Lower lobe of right lung (tissue), 2 donors: ENCODE measurements at regions not wholly inside any gene's neighbourhood (a gene's known extent, or its start where the extent isn't known, plus 50 kb on each side); places are given as distances from the start of the nearest gene placed in this dataset.

Experiments
- ATAC-seq, 2 donors: fragments of 200-7000 bp; cut with Tn5 transposase; one replicate each; pipeline ENCODE4 v1.9.1; 2020 to 2022; ENCODE audit warnings: mild to moderate bottlenecking in 2 of 2, moderate library complexity in 2 of 2
- DNase-seq: peaks from one replicate; pipeline ENCODE4 v3.0.0-alpha.2; 2020
- H3K27ac ChIP-seq: fragments of 200-600 bp; one replicate; pipeline ENCODE4 v1.8.0; 2022
- H3K27me3 ChIP-seq: fragments of 200-600 bp; one replicate; pipeline ENCODE4 v1.8.0; 2022; ENCODE audit warnings: low read depth
- H3K36me3 ChIP-seq: fragments of 200-600 bp; one replicate; pipeline ENCODE4 v1.8.0; 2022; ENCODE audit warnings: mild to moderate bottlenecking
- H3K4me1 ChIP-seq: fragments of 200-600 bp; one replicate; pipeline ENCODE4 v1.8.0; 2022
- H3K4me3 ChIP-seq: fragments of 200-600 bp; one replicate; pipeline ENCODE4 v1.8.0; 2022; ENCODE audit warnings: mild to moderate bottlenecking
- H3K9me3 ChIP-seq: fragments of 200-600 bp; one replicate; pipeline ENCODE4 v1.8.0; 2022
- intact Hi-C: fragments of 100-400 bp; cut with DNase I; formaldehyde crosslinking; loops from one replicate; pipeline ENCODE4 v1.11.0; 2022
- TF ChIP-seq, protein P1 (sequence below): fragments of 200-600 bp; IDR thresholded peaks from one replicate; pipeline ENCODE4 v1.8.0; 2022; ENCODE audit warnings: antibody characterized with exemption, mild to moderate bottlenecking
- donor health status: DM: no; HTN: yes; CAD: no; lungs with severe emphysema.

DNA sequence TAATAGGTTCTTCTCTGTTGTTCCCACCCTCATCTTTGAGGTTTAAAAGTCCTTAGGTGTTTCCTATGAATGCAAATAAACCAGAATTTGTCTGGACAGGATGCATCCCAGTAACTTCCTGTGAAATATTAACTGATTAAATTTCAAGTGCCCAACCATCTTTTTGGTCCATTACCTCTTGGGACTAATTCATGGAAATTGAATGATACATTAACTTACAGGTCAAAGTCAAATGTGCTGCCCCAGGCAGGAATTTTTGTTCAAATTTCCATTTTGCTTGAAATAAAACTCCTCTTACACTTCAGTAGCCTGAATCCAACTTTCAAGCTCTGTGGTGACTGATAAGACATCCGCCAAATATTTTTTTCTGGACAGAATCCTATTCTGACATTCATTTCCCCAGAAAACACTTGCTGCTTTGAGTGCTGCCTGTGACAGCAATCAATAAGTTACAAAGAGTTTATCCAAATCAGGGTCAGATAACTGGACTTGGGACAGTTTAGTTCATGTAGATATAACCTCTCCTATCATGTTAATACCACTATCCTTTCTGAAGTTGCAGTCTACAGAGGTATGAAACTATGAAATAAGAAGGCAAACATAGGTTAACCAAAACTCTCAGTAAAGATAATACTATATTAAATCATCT lies 383.5 kb downstream of the POM121L12 start:
- Histone ChIP-seq H3K9me3 (no peaks in the 10 kb centered on the region), H3K4me1 (no peaks in the 10 kb centered on the region), H3K27me3 (no peaks in the 10 kb centered on the region), H3K4me3 (no peak overlapping the region), H3K27ac (no peak overlapping the region), H3K36me3 (no peaks in the 10 kb centered on the region)
- no peak for ATAC-seq
- TF ChIP-seq, protein P1, sequence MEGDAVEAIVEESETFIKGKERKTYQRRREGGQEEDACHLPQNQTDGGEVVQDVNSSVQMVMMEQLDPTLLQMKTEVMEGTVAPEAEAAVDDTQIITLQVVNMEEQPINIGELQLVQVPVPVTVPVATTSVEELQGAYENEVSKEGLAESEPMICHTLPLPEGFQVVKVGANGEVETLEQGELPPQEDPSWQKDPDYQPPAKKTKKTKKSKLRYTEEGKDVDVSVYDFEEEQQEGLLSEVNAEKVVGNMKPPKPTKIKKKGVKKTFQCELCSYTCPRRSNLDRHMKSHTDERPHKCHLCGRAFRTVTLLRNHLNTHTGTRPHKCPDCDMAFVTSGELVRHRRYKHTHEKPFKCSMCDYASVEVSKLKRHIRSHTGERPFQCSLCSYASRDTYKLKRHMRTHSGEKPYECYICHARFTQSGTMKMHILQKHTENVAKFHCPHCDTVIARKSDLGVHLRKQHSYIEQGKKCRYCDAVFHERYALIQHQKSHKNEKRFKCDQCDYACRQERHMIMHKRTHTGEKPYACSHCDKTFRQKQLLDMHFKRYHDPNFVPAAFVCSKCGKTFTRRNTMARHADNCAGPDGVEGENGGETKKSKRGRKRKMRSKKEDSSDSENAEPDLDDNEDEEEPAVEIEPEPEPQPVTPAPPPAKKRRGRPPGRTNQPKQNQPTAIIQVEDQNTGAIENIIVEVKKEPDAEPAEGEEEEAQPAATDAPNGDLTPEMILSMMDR, result no peak
- intact Hi-C loops, result no loop called here
- no peak for DNase-seq

DNA sequence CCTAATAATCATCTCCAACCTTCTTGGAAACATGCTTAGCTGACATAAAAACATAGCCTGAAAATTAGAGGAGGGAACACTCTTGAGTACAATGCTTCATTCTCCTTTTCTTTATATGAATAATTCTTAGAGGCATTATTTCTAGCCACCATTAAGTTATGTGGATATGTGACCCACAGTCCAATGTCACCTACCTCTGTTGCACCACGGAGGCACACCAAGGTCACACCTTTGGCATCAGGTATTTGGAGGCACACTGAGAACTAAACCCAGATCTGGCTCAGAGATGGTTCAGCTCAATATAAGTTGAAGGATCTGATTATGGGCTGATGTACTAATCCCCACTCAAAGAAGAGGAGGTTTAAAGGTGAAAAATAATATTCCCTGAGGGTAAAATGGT lies 385.1 kb downstream of the POM121L12 start:
- TF ChIP-seq, protein P1, result no peak
- Histone ChIP-seq H3K27ac (no peak overlapping the region), H3K4me1 (no peaks in the 10 kb centered on the region), H3K36me3 (no peaks in the 10 kb centered on the region), H3K27me3 (no peaks in the 10 kb centered on the region), H3K4me3 (no peak overlapping the region), H3K9me3 (no peaks in the 10 kb centered on the region)
- ATAC-seq (no peak), DNase-seq (no peak)
- intact Hi-C loops, result no loop called here

DNA sequence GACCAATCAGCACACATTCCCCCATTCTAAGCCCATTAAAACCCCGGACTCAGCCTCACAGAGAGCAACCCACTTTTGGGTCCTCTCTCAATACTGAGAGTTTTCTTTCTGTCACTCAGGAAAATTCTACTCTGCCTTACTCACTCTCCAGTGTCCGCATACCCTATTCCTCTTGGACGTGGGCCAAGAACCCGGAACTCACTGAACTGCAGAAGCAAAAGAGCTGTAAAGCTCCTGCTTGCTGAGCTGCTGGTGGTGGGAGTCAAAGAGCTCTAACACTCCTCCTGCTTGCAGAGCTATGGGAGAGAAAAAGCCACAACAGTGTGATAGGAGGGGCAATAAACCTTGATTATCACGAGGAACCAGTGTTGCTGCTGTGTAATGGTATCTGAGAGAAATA lies 386.9 kb downstream of the POM121L12 start:
- Histone ChIP-seq H3K4me3 (no peak overlapping the region), H3K9me3 (no peaks in the 10 kb centered on the region), H3K27ac (no peak overlapping the region), H3K27me3 (no peaks in the 10 kb centered on the region), H3K4me1 (no peaks in the 10 kb centered on the region), H3K36me3 (no peaks in the 10 kb centered on the region)
- intact Hi-C loops, result no loop called here
- DNase-seq (no peak), ATAC-seq (no peak)
- TF ChIP-seq, protein P1, result no peak

DNA sequence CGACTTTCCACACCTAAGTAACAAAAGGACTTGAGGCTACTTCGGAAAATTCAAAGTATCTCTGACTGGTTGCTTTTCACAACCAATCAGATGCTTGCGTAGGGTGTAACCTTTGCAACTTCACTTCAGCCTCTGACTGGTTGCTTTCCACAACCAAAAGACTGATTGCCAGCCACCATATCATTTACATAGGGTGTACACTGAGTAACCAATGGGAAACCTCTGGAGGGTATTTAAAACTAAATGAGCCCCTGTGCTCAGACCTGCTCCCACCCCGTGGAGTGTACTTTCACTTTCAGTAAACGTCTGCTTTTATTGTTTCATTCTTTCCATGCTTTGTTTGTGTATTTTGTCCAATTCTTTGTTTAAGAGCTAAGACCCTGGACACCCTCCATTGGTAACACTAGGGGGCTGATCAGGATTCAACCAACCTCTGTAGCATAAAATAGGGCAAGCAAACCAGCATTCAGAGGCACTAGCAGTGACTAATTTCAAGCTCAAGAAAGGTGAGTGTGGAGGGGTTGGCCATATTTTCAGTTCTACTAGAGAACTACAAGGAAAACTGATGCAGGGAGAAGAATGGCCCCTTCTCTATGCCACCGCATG lies 390.8 kb downstream of the POM121L12 start:
- H3K4me1 ChIP-seq, result no peaks in the 10 kb centered on the region
- no peaks in the 10 kb centered on the region for H3K27me3 ChIP-seq
- TF ChIP-seq, protein P1, result no peak
- DNase-seq (no peak), ATAC-seq (no peak)
- H3K4me3 ChIP-seq, result no peak overlapping the region
- H3K36me3 ChIP-seq, result no peaks in the 10 kb centered on the region
- intact Hi-C loops, result no loop called here
- no peak overlapping the region for H3K27ac ChIP-seq
- H3K9me3 ChIP-seq, result peaks cover 5% of the 10 kb centered on the region

DNA sequence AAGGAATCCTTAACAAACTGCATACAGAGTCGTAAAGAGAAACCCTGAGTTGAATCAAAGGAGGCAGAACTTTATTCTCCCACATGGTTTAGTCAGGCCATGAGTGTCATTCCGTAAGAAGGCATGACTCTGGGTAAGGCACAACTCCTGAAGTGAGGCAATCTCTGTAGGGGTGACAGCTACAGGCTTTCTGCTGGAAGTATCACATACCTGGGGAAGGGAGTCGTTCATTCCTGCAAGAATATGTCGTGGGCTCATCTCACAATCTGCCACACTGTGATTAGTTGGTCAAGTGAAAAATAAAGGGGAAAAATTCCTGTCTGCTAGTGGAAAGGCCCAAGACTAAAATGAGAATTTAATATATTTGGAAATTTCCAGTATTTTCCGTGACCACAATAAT lies 392.6 kb downstream of the POM121L12 start:
- intact Hi-C loops, result no loop called here
- peaks cover 5% of the 10 kb centered on the region for H3K9me3 ChIP-seq
- DNase-seq (no peak), ATAC-seq (no peak)
- no peak overlapping the region for H3K27ac ChIP-seq
- H3K36me3 ChIP-seq, result no peaks in the 10 kb centered on the region
- H3K4me3 ChIP-seq, result no peak overlapping the region
- H3K27me3 ChIP-seq, result no peaks in the 10 kb centered on the region
- H3K4me1 ChIP-seq, result no peaks in the 10 kb centered on the region
- TF ChIP-seq, protein P1, result no peak
